ENCODE measurements at regions not wholly inside any gene's neighbourhood (a gene's known extent, or its start where the extent isn't known, plus 50 kb on each side); places are given as distances from the start of the nearest gene placed in this dataset.
"Not testable (repeated sequence)": the region's sequence is repeated elsewhere in the genome, so short reads cannot be mapped to it uniquely, and the experiment has no call there.

DNA sequence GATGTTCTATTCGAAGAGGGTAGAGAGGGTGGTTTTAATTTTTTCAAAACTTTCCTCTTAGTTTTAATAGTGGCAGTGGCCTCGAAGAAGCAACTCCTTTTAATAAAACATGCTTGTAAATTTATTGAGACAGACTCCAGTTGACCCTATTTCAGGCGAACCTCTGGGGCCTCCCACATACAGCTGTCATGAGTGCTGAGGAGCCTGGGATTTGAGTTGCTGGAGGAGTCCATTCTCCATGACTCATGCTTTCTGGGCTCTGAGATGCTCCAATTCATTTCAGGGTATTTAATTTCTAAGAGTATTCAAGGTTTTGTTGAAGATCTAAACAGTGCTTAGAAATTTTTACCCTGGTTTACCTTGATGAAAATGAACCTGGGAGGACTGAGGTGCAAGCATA, 580.4 kb downstream of the CBLN4 start:
- H3K36me3 Mint-ChIP-seq (ENCODE audit: low read depth) = no peaks in the 10 kb centered on the region

GRCh38 chr20:55424476-55424875, 580.8 kb downstream of the CBLN4 start:
- Mint-ChIP-seq H3K27ac (peak overlapping the region; percentile 90 to 94 (median 90)), H3K4me1 (peaks cover 21% of the 10 kb centered on the region), H3K27me3 (ENCODE audit: low read depth) (no peaks in the 10 kb centered on the region), H3K9me3 (peaks cover 5% of the 10 kb centered on the region), H3K4me3 (no peak overlapping the region), H3K36me3 (ENCODE audit: low read depth) (no peaks in the 10 kb centered on the region)
- no peak for TF ChIP-seq CTCF (IDR thresholded peaks at IDR 0.05; ENCODE audit: unreplicated experiment in 3 of 3)

More for the DNA sequence above, 580.4 kb downstream of the CBLN4 start:
- no peak overlapping the region for H3K4me3 Mint-ChIP-seq
- peaks cover 5% of the 10 kb centered on the region for H3K9me3 Mint-ChIP-seq
- no peaks in the 10 kb centered on the region for H3K27me3 Mint-ChIP-seq (ENCODE audit: low read depth)
- no peak for TF ChIP-seq CTCF (IDR thresholded peaks at IDR 0.05; ENCODE audit: unreplicated experiment in 3 of 3)
- H3K27ac Mint-ChIP-seq = peak overlapping the region; percentile 90 to 94 (median 90)
- peaks cover 16% of the 10 kb centered on the region for H3K4me1 Mint-ChIP-seq

GRCh38 chr20:55417836-55418235, 587.5 kb downstream of the CBLN4 start:
- no peaks in the 10 kb centered on the region for H3K27me3 Mint-ChIP-seq (ENCODE audit: low read depth)

DNA sequence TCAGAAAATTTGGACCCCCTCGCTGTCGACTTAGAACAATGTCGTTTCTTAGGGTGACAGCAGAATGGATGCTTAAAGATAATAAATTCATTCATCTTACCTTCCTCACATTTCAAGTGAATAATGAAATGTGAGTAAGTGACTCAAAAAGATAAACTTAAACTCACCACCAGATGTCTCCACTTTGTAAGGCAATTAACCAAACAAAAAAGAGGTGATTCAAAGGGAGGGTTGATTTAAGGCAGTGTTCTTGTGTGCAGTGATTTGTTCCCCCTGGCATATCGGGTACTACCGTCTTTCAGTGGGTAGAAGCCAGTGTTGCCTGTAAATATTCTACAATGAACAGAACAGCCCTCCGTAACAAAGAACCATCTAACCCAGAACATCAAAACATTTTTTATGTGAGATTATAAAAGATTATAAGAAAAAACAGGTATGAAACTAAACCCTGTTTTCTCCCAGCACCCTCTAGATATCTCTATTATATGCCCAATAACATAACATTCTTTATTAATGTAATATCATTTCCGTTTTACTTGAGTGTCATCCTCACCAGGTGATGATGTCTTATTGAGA, 589.7 kb downstream of the CBLN4 start:
- Mint-ChIP-seq H3K36me3 (ENCODE audit: low read depth) (no peaks in the 10 kb centered on the region), H3K4me1 (peaks cover 25% of the 10 kb centered on the region)

More at GRCh38 chr20:55417836-55418235, 587.5 kb downstream of the CBLN4 start:
- H3K4me1 Mint-ChIP-seq = peaks cover 25% of the 10 kb centered on the region
- no peak for TF ChIP-seq CTCF (IDR thresholded peaks at IDR 0.05; ENCODE audit: unreplicated experiment in 3 of 3)
- no peaks in the 10 kb centered on the region for H3K36me3 Mint-ChIP-seq (ENCODE audit: low read depth)
- peak overlapping the region in 2 of 3 experiments; percentile 9 to 35 for H3K4me3 Mint-ChIP-seq
- no peaks in the 10 kb centered on the region for H3K9me3 Mint-ChIP-seq
- peak overlapping the region; percentile 92 to 97 (median 93) for H3K27ac Mint-ChIP-seq

DNA sequence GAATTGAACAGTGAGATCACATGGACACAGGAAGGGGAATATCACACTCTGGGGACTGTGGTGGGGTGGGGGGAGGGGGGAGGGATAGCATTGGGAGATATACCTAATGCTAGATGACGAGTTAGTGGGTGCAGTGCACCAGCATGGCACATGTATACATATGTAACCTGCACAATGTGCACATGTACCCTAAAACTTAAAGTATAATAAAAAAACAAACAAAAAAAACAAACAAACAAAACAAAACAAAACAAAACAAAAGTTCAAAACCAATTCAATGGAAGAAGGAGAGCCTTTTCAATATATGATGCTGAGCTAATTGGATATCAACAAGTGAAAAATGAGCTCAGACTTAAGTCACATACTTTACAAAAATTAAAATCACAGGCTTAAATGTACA, 592.8 kb downstream of the CBLN4 start:
- not testable (repeated sequence) for H3K27ac Mint-ChIP-seq; H3K4me3 Mint-ChIP-seq; H3K4me1 Mint-ChIP-seq; H3K9me3 Mint-ChIP-seq; H3K27me3 Mint-ChIP-seq (ENCODE audit: low read depth); H3K36me3 Mint-ChIP-seq (ENCODE audit: low read depth)

More for the DNA sequence above, 589.7 kb downstream of the CBLN4 start:
- TF ChIP-seq CTCF (IDR thresholded peaks at IDR 0.05; ENCODE audit: unreplicated experiment in 3 of 3) = peak; percentile 46 to 53 (median 48)
- Mint-ChIP-seq H3K4me3 (no peak overlapping the region), H3K27me3 (ENCODE audit: low read depth) (no peaks in the 10 kb centered on the region), H3K27ac (peak overlapping the region; percentile 12 to 72 (median 54)), H3K9me3 (no peaks in the 10 kb centered on the region)

- peaks cover 16% of the 10 kb centered on the region for H3K9me3 Mint-ChIP-seq
- no peak for TF ChIP-seq CTCF (IDR thresholded peaks at IDR 0.05; ENCODE audit: unreplicated experiment in 3 of 3)
- no peak overlapping the region for H3K27ac Mint-ChIP-seq
- no peaks in the 10 kb centered on the region for H3K4me1 Mint-ChIP-seq
- H3K36me3 Mint-ChIP-seq (ENCODE audit: low read depth) = no peaks in the 10 kb centered on the region
- no peak overlapping the region for H3K4me3 Mint-ChIP-seq
- H3K27me3 Mint-ChIP-seq (ENCODE audit: low read depth) = no peaks in the 10 kb centered on the region
These were observed 598.4 kb downstream of the CBLN4 start for GRCh38 chr20:55406891-55407290.
